Muscle of leg (tissue), 3 donors: ENCODE measurements at regions not wholly inside any gene's neighbourhood (a gene's known extent, or its start where the extent isn't known, plus 50 kb on each side); places are given as distances from the start of the nearest gene placed in this dataset.
A peak's percentile ranks its signal among the peaks of the same experiment; 100 is the strongest.

Source experiments
- DNase-seq: peaks from one replicate; pipeline ENCODE4 v3.0.0; 2013
- H3K27ac ChIP-seq: one replicate; pipeline ENCODE4 v1.5.1; 2013; ENCODE audit warnings: mild to moderate bottlenecking, low read length, control low read depth
- H3K27me3 ChIP-seq: one replicate; pipeline ENCODE4 v1.6.1; 2013; ENCODE audit warnings: low read length; ENCODE audit not compliant: control insufficient read depth, insufficient read depth
- H3K36me3 ChIP-seq: one replicate; pipeline ENCODE4 v1.6.1; 2013; ENCODE audit warnings: low read length; ENCODE audit not compliant: control insufficient read depth, insufficient read depth
- H3K4me1 ChIP-seq: one replicate; pipeline ENCODE4 v1.6.1; 2013; ENCODE audit warnings: low read length; ENCODE audit not compliant: control insufficient read depth, insufficient read depth
- H3K4me3 ChIP-seq: one replicate; pipeline ENCODE4 v1.5.1; 2013; ENCODE audit warnings: low read length, control low read depth
- H3K9me3 ChIP-seq: replicated peaks from 2 replicates; pipeline ENCODE4 v1.6.1; 2013; ENCODE audit warnings: low read depth, low read length; ENCODE audit not compliant: control insufficient read depth
- WGBS: methylation state at CpG from one replicate; pipeline ENCODE4 v1.1.5; 2013; ENCODE audit warnings: missing lambda C conversion rate; ENCODE audit not compliant: insufficient coverage; 5-methylcytosine and 5-hydroxymethylcytosine counted together

DNA sequence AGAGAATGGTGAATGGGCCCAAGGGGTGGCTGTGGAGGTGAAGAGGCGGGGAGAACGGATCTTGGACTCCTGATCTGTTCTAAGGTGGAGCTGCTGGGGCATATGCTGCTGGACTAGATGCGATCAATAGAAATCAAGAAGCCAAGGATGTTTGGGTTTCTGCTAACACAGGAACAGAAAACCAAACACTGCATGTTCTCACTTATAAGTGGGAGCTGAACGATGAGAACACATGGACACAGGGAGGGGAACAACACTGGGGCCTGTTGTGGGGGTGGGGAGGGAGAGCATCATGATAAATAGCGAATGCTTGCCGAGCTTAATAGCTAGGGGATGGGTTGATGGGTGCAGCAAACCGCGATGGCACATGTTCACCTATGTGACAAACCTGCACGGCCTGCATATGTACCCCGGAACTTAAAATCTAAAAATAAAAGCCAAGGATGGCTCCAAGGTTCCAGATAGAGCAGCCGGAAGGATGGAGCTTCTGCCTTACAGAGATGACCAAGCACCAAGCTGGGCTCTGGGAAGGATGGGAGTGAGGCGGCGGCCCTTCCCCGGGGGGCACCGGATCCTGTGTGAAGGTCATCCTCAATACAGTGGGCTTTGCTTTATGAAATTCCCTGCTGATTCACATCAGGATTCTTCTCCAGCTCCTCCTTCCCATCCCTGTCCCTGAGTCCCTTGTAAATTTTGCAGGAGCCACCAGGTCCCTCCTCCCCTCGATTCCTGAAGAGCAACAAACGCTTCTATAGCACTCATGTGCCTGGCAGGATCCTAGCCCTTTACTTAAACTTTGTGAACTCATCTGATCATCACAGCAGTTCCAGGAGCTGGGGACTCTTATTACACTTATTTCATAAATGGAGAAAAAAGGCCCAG is 109.2 kb upstream of the PTPN1 start:
- Histone ChIP-seq H3K4me3 (no peak overlapping the region), H3K4me1 (peaks cover 48% of the 10 kb centered on the region), H3K27me3 (no peaks in the 10 kb centered on the region)

DNA sequence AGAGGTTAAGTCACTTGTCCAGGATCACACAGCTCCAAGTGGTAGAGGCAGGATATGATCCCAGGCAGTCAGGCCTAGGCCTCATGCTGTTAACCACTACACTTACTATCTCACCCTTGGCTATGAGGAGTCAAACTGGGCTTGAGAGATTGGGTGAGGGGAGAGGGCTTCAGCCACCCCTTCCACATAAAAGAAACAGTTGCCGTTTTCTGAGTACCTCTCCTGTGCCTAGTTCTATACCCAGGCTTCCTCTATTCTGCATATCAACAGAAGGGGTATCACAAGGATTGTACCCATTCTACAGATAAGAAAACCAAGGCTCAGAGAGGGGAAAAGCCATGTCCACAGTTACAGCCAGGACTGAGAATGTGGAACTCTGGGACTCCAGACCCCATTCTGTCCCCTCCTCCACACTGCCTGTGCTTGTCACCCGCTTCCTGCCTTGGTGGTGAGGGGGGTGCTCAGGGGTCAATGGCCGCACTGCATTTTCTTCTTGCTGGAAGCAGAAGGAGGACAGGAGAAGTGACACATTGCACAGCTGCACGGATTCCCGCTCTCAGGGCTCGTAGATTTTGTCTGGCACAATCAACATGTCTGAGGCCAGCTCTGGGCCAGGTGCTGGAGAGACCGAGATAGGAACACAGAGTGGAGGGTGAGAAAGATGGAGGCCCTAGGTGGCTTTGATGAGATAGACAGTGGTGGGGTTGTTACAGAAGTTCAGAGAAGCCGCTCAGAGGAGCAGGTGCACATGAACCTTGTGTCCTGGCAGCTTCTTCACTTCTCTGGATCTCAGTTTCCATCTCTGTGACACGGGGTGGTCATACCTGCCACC is 108.4 kb upstream of the PTPN1 start:
- DNase-seq: no peak
- H3K27me3 ChIP-seq: no peaks in the 10 kb centered on the region
- H3K9me3 ChIP-seq: no peaks in the 10 kb centered on the region
- no peak overlapping the region for H3K4me3 ChIP-seq
- WGBS: 84% methylated on average over 6 of the region's 9 CpGs
- peaks cover 47% of the 10 kb centered on the region for H3K4me1 ChIP-seq
- no peak overlapping the region for H3K27ac ChIP-seq
- H3K36me3 ChIP-seq: no peaks in the 10 kb centered on the region

More for the DNA sequence above, 109.2 kb upstream of the PTPN1 start:
- Histone ChIP-seq H3K36me3 (no peaks in the 10 kb centered on the region), H3K9me3 (no peaks in the 10 kb centered on the region), H3K27ac (no peak overlapping the region)
- DNase-seq: no peak
- 69% methylated on average over 7 of the region's 17 CpGs for WGBS

DNA sequence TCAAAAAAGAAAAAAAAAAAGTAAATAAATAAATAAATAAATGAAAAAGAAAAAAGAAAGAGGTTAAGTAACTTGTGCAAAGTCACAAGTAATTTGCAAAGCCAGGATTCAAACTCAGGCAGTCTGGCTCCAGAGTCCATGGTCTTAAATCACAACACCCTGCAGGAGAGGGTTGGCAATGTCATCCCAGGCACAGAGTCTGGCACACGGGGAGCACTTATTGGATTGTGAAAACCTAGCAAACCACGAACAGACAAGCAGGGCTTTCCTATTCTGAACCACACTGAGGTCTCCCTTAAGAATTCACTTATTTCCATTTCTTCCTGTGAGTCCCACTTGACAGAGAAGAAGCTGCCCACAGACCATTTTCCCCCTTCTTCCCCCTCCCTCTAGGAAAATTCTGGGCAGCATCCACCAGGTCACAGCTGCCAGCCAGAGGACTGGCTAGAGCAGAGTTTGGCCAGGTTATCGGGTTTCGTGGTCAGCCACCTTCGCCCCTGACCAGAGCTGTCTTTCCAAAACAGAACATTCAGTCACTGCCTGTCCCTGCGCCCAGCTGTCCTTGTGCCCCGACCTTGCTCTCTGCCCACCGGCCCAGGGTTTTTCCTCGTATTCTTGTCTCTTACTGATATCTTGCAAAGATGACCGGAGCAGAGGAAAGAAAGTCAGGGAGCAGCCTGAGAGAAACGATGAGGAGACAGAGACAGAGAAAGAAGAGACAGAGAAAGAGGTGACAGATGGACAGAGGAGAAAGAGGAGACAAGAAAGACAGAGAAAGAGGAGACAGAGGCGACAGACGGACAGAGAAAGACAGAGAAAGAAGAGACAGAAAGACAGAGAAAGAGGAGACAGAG is 106.4 kb upstream of the PTPN1 start:
- Histone ChIP-seq H3K9me3 (no peaks in the 10 kb centered on the region), H3K4me3 (no peak overlapping the region), H3K36me3 (no peaks in the 10 kb centered on the region), H3K4me1 (peaks cover 37% of the 10 kb centered on the region), H3K27me3 (no peaks in the 10 kb centered on the region), H3K27ac (no peak overlapping the region)
- WGBS: 54% methylated on average over 12 of the region's 13 CpGs
- DNase-seq: no peak

DNA sequence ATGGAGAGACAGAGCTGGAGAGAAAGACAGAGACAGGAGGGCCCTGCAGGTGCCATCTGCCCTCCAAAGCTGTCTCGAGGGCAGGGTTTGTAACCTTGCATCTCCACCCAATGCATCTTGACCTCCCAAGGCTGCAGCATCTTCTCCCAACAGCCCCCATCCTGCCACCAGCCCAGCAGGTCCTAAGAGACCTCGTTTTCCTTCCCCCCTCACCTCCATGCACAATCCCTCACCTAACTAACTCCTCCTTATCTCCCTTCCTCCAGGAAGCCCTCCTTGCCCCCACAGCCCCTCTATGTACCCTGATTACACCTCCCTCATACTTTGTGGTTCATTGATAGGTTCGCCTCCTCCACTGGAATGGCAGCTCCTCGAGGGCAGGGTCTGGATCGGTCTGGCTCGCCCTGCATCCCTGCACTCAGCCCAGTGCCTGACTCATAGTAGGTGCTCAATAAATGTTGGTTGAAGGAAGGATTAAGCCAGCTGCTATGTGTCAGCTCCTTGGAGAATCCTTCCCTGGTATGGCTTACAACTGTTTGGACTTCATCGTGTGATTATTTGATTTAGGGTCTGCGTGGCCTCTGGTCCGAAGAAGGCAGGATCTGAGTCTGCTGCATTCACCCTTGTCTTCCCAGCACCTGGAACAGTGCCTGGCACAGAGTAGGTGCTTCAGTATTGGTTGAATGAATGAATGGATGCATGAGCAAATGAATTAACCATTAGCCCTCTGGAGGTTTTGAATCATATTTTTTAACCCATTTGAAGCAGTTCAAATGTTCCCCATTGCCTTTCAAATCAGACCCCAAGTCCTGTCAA is 105.6 kb upstream of the PTPN1 start:
- Histone ChIP-seq H3K4me1 (peaks cover 36% of the 10 kb centered on the region), H3K9me3 (no peaks in the 10 kb centered on the region), H3K4me3 (no peak overlapping the region), H3K36me3 (no peaks in the 10 kb centered on the region), H3K27me3 (no peaks in the 10 kb centered on the region), H3K27ac (no peak overlapping the region)
- 78% methylated on average over 6 of the region's 9 CpGs for WGBS
- no peak for DNase-seq

DNA sequence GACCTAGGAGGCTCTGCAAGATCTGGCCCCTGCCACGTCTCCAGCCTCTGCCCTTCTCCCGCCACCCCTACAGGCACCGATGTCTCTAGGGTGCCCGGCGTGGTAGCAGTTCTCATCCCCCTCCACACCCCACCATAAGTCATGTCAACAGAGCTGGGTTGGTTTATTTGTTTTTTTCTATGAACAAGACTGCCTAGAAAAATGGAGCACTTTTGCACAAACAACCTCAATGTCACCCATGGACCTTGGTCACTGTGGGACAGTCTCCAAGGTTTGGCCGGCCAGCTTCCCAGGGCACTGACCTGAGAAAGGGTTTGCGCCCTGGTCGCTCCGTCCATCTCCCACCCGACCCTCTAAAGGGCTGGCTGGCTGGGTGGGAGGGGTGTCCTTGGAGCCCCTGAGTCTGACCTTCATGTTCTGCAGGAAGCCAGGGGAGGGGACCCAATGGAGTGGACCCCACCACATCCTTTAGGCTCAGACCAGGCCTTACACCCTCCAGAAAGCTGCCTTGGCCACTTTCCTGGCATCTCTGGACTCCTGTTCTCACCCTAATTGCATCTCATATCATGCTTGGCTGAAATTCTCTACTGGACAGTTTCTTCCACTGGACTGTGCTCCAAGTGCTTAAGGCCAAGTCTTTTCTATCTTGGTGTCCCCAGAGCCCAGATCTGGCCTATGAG is 104.8 kb upstream of the PTPN1 start:
- Histone ChIP-seq H3K4me3 (no peak overlapping the region), H3K27ac (no peak overlapping the region), H3K4me1 (peaks cover 29% of the 10 kb centered on the region), H3K36me3 (no peaks in the 10 kb centered on the region), H3K27me3 (no peaks in the 10 kb centered on the region), H3K9me3 (no peaks in the 10 kb centered on the region)
- no CpG with 5 or more reads among the region's 10 CpGs for WGBS
- DNase-seq: no peak

DNA sequence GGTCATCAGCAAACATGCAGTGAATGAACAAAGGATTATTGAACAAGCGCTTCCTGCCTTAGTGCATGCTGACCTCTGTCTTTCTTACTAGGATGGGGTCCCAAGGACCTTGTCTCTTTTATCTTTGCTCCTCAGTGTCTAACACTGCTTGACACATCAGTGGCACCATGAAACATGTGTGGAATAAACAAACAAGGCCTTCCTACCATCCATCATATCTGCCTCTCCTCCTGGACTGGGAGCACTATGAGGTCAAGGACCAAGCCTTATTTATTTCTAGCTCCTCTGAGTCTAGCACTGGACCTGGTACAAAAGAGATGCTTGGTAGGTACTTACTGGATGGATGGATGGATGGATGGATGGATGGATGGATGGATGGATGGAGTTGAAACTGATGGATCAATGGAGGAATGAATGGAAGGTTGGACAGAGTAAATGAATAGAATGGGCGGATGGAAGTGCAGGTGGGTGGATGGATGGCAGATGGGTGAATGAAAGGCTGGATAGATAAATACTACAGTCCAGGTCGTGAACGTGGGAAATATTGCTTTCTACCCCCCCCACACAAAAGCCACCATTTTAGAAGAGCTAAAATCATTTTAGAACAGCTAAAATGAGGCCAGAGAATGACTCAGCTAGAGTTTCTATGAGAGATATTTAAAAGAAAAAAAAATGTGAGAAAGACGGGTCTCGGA is 104.1 kb upstream of the PTPN1 start:
- Histone ChIP-seq H3K36me3 (no peaks in the 10 kb centered on the region), H3K9me3 (no peaks in the 10 kb centered on the region), H3K4me3 (no peak overlapping the region), H3K27me3 (no peaks in the 10 kb centered on the region), H3K4me1 (peaks cover 25% of the 10 kb centered on the region), H3K27ac (no peak overlapping the region)
- peak; percentile 56 for DNase-seq
- 85% methylated on average over 4 of the region's 6 CpGs for WGBS

DNA sequence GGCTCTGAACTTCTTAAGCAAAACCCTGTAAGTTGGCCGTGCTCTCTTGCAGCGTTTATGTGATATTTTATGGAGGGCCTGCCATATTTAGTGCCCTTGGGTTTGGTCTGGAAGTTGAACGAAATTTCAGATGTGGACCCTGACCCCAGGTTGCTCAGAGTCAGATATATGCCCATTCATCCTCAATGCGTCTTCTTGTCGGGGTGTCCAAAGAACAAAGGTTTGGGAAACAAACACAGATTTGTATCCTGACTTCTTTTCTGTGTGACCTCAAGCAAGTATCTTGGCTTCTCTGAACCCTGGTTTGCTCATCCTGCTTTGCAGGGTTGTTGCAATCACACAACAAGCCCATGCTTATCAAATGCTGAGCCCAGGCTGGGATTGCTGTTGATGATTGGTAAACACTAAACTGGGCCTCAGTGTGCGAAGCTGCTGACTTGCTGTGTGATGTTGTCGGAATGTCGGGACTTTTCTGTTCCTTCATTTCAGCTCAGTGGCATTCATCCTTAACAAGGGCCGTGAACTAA is 103.5 kb upstream of the PTPN1 start:
- DNase-seq: no peak
- H3K9me3 ChIP-seq: no peaks in the 10 kb centered on the region
- H3K27me3 ChIP-seq: no peaks in the 10 kb centered on the region
- H3K4me1 ChIP-seq: peaks cover 19% of the 10 kb centered on the region
- no peak overlapping the region for H3K4me3 ChIP-seq
- H3K36me3 ChIP-seq: no peaks in the 10 kb centered on the region
- 88% methylated on average over 8 of the region's 9 CpGs for WGBS
- H3K27ac ChIP-seq: no peak overlapping the region

DNA sequence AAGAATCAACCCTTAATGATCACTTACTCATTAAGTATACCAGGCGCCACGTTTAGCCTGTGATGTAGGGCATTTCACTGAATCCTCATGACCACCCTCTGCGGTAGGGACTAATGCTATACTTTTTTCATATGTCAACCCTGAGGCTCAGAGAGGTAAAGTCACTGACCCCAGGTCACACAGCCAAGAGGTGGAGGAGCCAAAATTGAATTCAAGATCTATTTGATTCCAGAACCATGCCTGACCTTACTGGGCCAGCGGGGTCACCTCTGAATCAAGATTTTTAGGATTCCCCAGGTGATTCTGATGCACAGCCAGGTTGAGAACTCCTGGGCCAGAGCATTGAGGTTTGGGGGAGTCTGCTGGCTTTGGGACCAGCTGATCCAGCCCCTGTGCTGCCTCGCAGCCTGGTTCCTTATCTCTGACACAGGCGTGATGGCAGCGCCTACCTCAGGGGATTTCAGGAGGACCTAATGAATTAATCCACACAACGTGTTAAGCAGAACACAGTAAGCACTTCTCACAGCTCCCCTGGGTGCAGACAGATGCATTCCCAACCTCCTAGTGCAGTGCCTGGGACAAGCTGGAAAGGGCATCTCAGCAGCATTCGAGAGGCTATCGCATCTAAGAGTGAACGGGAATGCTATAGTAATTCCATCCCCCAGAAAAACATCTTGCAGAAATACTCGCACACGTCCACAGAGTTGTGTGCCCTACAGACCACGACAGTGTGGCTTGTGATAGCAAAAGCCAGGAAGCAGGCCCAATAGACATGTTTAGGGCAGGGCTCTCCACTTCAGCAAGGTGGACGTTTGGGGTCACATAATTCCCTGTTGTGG is 101.4 kb upstream of the PTPN1 start:
- WGBS: 77% methylated on average over 8 of the region's 15 CpGs
- Histone ChIP-seq H3K4me1 (peaks cover 13% of the 10 kb centered on the region), H3K27ac (no peak overlapping the region), H3K4me3 (no peak overlapping the region), H3K27me3 (no peaks in the 10 kb centered on the region), H3K36me3 (no peaks in the 10 kb centered on the region), H3K9me3 (peaks cover 2% of the 10 kb centered on the region)
- no peak for DNase-seq
